Left lung (tissue), 4 donors: ENCODE measurements at regions not wholly inside any gene's neighbourhood (a gene's known extent, or its start where the extent isn't known, plus 50 kb on each side); places are given as distances from the start of the nearest gene placed in this dataset.
"Not testable (repeated sequence)": the region's sequence is repeated elsewhere in the genome, so short reads cannot be mapped to it uniquely, and the experiment has no call there.

Experiments
- ATAC-seq: fragments of 200-7000 bp; cut with Tn5 transposase; one replicate; pipeline ENCODE4 v1.9.1; 2020; ENCODE audit warnings: moderate library complexity
- DNase-seq, 4 donors: peaks; one replicate each; pipeline ENCODE4 v3.0.0-alpha.2; 2013 to 2020
- H3K27ac ChIP-seq, 2 donors: fragments of 200-600 bp; sonication (generic) in 1 of 2; one replicate each; pipeline versions ENCODE4 v1.5.0 to v1.8.0; 2020 to 2021
- H3K27me3 ChIP-seq, 2 donors: fragments of 200-600 bp; sonication (generic) in 1 of 2; one replicate each; pipeline versions ENCODE4 v1.5.0 to v1.8.0; 2020 to 2021
- H3K36me3 ChIP-seq, 2 donors: fragments of 200-600 bp; sonication (generic) in 1 of 2; one replicate each; pipeline versions ENCODE4 v1.5.0 to v1.8.0; 2020 to 2021
- H3K4me1 ChIP-seq, 2 donors: fragments of 200-600 bp; one replicate each; pipeline ENCODE4 v1.8.0; 2021
- H3K4me3 ChIP-seq, 2 donors: fragments of 200-600 bp; sonication (generic) in 1 of 2; one replicate each; pipeline versions ENCODE4 v1.5.0 to v1.8.0; 2020 to 2021; ENCODE audit warnings: mild to moderate bottlenecking in 1 of 2
- H3K9me3 ChIP-seq, 2 donors: fragments of 200-600 bp; sonication (generic) in 1 of 2; one replicate each; pipeline versions ENCODE4 v1.5.0 to v1.8.0; 2020 to 2021
- intact Hi-C, 2 donors: fragments of 100-400 bp; cut with DNase I; formaldehyde crosslinking; loops; one replicate each; pipeline versions ENCODE4 v1.11.2 to v1.14.2; 2022
- TF ChIP-seq, protein P1 (sequence below), 2 donors: fragments of 200-600 bp; sonication (generic) in 1 of 2; IDR thresholded peaks; one replicate each; pipeline versions ENCODE4 v1.5.0 to v1.8.0; 2021; ENCODE audit warnings: antibody characterized with exemption in 2 of 2
- donor health status: DM: no; HTN: yes; CAD: no.
- donor health status: DM: no; HTN: no; CAD: no.

DNA sequence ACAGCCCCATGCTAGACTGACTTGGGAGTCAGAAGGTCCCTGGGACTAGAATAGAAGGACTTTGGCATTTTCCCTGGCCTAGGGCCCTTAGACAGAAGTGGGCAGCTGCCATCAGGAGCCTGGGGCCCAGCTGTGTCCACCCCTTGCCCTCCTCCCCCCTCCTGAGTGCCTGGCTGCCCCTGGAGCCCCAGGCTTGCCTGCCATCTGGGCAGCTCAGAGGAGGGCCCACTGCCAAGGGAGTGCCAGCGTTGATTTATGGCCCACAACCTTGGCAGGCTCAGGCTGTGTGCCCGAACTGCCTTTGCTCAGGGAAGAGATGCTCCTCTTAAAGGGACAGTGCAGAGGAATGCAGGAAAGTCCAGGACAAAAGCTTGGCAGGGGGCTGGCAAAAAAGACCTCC is 439.1 kb downstream of the SPATA31A7 start:
- intact Hi-C loops, DNase-seq, H3K36me3 ChIP-seq, ATAC-seq, H3K9me3 ChIP-seq, H3K4me1 ChIP-seq, H3K4me3 ChIP-seq, H3K27me3 ChIP-seq, H3K27ac ChIP-seq: not testable (repeated sequence)

DNA sequence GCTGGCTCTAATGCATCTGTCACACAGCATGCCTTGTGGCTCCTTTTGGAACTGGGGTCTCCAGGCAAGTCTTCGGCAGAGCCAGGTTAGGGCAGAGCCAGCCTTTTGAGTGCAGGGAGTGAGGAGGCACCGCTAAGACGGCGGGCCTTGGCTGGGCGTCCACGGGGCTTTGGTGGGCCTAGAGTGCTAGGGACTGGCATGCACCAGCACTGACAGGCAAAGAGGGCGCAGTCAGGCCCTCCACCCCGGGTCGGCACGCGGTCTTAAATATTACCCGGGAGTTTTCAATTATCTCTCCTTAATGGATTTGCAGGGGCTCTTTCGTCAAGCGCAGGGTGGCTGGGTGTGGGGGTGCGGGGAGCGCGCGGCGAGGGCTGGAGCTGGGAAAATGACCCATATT is 444.4 kb downstream of the SPATA31A7 start:
- ATAC-seq = no peak
- intact Hi-C loops = no loop called here
- no peaks in the 10 kb centered on the region for H3K36me3 ChIP-seq
- H3K9me3 ChIP-seq = peaks cover 0 to 3% of the 10 kb centered on the region in 2 donors
- no peak overlapping the region for H3K27ac ChIP-seq
- no peaks in the 10 kb centered on the region for H3K27me3 ChIP-seq
- no peak overlapping the region for H3K4me3 ChIP-seq
- TF ChIP-seq, protein P1, sequence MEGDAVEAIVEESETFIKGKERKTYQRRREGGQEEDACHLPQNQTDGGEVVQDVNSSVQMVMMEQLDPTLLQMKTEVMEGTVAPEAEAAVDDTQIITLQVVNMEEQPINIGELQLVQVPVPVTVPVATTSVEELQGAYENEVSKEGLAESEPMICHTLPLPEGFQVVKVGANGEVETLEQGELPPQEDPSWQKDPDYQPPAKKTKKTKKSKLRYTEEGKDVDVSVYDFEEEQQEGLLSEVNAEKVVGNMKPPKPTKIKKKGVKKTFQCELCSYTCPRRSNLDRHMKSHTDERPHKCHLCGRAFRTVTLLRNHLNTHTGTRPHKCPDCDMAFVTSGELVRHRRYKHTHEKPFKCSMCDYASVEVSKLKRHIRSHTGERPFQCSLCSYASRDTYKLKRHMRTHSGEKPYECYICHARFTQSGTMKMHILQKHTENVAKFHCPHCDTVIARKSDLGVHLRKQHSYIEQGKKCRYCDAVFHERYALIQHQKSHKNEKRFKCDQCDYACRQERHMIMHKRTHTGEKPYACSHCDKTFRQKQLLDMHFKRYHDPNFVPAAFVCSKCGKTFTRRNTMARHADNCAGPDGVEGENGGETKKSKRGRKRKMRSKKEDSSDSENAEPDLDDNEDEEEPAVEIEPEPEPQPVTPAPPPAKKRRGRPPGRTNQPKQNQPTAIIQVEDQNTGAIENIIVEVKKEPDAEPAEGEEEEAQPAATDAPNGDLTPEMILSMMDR (IDR thresholded peaks at IDR 0.05) = no peak
- H3K4me1 ChIP-seq = no peaks in the 10 kb centered on the region
- no peak for DNase-seq

DNA sequence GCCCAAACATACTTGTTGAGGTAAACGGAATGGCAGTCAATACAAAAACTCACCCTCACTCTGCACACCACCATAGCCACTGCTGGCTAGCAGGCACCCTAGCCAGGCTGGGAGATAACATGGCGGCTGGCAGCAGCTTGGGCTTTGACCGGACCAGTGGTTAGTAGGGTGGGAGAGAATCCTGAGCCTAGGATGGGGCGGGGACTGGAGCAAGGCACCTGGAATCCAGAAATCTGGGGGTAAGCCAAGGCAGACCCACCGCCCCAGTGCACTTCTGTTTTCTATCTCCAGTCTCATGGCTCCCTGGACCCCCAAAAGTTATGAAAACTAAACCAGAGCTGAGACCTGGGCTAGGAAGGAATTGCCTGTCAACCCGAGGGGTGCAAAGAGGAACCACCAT is 474.4 kb downstream of the SPATA31A7 start:
- H3K27me3 ChIP-seq, H3K27ac ChIP-seq, H3K4me1 ChIP-seq, intact Hi-C loops, H3K36me3 ChIP-seq, H3K4me3 ChIP-seq, ATAC-seq: not testable (repeated sequence)
- peaks cover 0 to 35% of the 10 kb centered on the region in 2 donors for H3K9me3 ChIP-seq
- DNase-seq = peak in 1 of 4 donors; percentile 13

DNA sequence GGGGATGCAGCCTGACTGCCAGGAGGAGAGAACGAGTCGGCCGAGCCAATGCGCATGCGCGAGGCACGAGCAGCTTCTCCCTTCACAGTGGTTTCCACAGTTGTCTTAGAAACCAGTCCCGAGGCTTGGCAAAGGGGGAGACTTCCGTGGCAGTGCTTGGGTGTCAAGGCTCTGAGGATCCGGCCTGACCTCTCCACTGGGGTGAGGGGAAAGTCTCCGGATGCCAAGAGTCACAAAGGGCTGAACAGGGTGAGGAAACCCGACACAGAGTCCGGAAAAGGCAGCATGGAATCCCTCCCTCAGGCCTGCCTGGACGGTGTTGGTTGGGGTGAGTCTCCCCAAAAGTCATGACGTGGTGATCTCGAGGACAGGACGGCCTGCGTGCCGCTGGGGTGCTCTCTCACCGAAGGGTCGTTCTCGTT is 475.5 kb downstream of the SPATA31A7 start:
- Histone ChIP-seq H3K27ac (no peak overlapping the region), H3K4me3 (no peak overlapping the region), H3K27me3 (no peaks in the 10 kb centered on the region), H3K9me3 (peaks cover 0 to 46% of the 10 kb centered on the region in 2 donors), H3K36me3 (no peaks in the 10 kb centered on the region), H3K4me1 (no peaks in the 10 kb centered on the region)
- no peak for ATAC-seq
- intact Hi-C loops = no loop called here
- TF ChIP-seq, protein P1 (IDR thresholded peaks at IDR 0.05) = no peak
- DNase-seq = peak in 1 of 4 donors; percentile 39

- Histone ChIP-seq H3K4me1 (no peaks in the 10 kb centered on the region), H3K9me3 (peaks cover 0 to 49% of the 10 kb centered on the region in 2 donors), H3K27ac (no peak overlapping the region), H3K27me3 (no peaks in the 10 kb centered on the region), H3K4me3 (no peak overlapping the region), H3K36me3 (no peaks in the 10 kb centered on the region)
- TF ChIP-seq, protein P1 (IDR thresholded peaks at IDR 0.05) = no peak
- ATAC-seq = no peak
- intact Hi-C loops = no loop called here
- DNase-seq = peak in 1 of 4 donors; percentile 2
Observed at GRCh38 chr9:61665829-61666228, 476.0 kb downstream of the SPATA31A7 start.

DNA sequence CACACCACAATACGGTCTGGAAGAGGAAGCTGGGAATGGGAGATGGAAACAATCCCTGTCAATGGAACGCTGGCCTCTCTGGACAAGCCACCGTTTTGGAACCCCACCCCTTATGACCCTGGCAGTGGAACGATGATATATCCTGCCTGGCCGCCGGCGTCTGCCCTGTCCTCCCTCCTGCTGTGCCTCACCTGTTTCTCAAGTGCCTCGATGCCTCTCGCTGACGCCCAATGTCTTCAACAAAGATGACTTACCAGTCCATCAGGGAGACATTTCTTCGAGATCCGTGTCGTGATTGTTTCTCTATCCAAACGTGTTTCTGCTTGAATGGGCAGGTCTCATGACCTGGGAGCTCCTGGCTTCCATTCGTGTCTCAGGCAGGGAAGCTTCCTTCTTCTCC is 476.5 kb downstream of the SPATA31A7 start:
- DNase-seq = peak in 1 of 4 donors; percentile 44
- Histone ChIP-seq H3K36me3 (no peaks in the 10 kb centered on the region), H3K9me3 (peaks cover 0 to 52% of the 10 kb centered on the region in 2 donors), H3K27ac (no peak overlapping the region), H3K4me1 (no peaks in the 10 kb centered on the region), H3K4me3 (no peak overlapping the region), H3K27me3 (no peaks in the 10 kb centered on the region)
- TF ChIP-seq, protein P1 (IDR thresholded peaks at IDR 0.05) = no peak
- intact Hi-C loops = no loop called here
- ATAC-seq = no peak
